Heart right ventricle (tissue), 16 donors: ENCODE measurements at regions not wholly inside any gene's neighbourhood (a gene's known extent, or its start where the extent isn't known, plus 50 kb on each side); places are given as distances from the start of the nearest gene placed in this dataset.

Experiments
- ATAC-seq, 8 donors: fragments of 200-7000 bp; cut with Tn5 transposase; one replicate each; pipeline ENCODE4 v1.9.1; 2020; ENCODE audit warnings: mild to moderate bottlenecking in 8 of 8, moderate library complexity in 8 of 8, moderate number of reproducible peaks in 1 of 8
- DNase-seq, 2 donors: peaks; one replicate each; pipeline ENCODE4 v3.0.0-alpha.2; 2020
- H3K27ac ChIP-seq, 10 donors: fragments of 200-600 bp; sonication (generic) in 2 of 10; one replicate each; pipeline versions ENCODE4 v1.5.0 to v1.8.0; 2020 to 2022; ENCODE audit warnings: mild to moderate bottlenecking in 3 of 10
- H3K27me3 ChIP-seq, 7 donors: fragments of 200-600 bp; one replicate each; pipeline ENCODE4 v1.8.0; 2021 to 2022; ENCODE audit warnings: mild to moderate bottlenecking in 2 of 7
- H3K36me3 ChIP-seq, 9 donors: fragments of 200-600 bp; sonication (generic) in 1 of 9; one replicate each; pipeline versions ENCODE4 v1.5.0 to v1.8.0; 2020 to 2022; ENCODE audit warnings: mild to moderate bottlenecking in 2 of 9
- H3K4me1 ChIP-seq, 9 donors: fragments of 200-600 bp; sonication (generic) in 1 of 9; one replicate each; pipeline versions ENCODE4 v1.5.0 to v1.8.0; 2020 to 2022; ENCODE audit warnings: mild to moderate bottlenecking in 4 of 9
- H3K4me3 ChIP-seq, 10 donors: fragments of 200-600 bp; sonication (generic) in 2 of 10; one replicate each; pipeline versions ENCODE4 v1.5.0 to v1.8.0; 2020 to 2022; ENCODE audit warnings: mild to moderate bottlenecking in 7 of 10, moderate library complexity in 2 of 10
- H3K9me3 ChIP-seq, 11 donors: fragments of 200-600 bp in 10 of 11; sonication (generic) in 2 of 11; one replicate each; pipeline versions ENCODE4 v1.5.0 to v1.8.0; 2013 to 2022; ENCODE audit warnings: mild to moderate bottlenecking in 2 of 11, control low read depth in 1 of 11, moderate library complexity in 1 of 11
- CTCF ChIP-seq, 9 donors: fragments of 200-600 bp; sonication (generic) in 2 of 9; IDR thresholded peaks; one replicate each; pipeline versions ENCODE4 v1.5.0 to v1.8.0; 2021 to 2022; ENCODE audit warnings: antibody characterized with exemption in 9 of 9, mild to moderate bottlenecking in 5 of 9, moderate library complexity in 1 of 9
- WGBS, 2 donors: extraction: QIAGEN DNeasy Blood & Tissue Kit; methylation state at CpG; one replicate each; pipeline ENCODE4 v1.1.7; 2013; ENCODE audit warnings: inconsistent platforms in 1 of 2; 5-methylcytosine and 5-hydroxymethylcytosine counted together
- intact Hi-C, 10 donors: fragments of 100-400 bp; cut with DNase I; formaldehyde crosslinking; loops; one replicate each; pipeline versions ENCODE4 v1.11.1 to v1.14.2; 2022
- donor health status: Arrhythmogenic right ventricular cardiomyopathy.
- donor health status: ischemic (EF 13 %, LVEDD 7.1; RV severe dilation, severe dysfunction).
- donor health status: healthy with polysubstance abuse.
- donor health status: DM: no; HTN: yes; CAD: no.
- donor health status: DM: no; HTN: no; CAD: no.
- donor health status: ischemic (EF 25% LVEDD 6.9; RV normal size, moderate dysfunction).
- donor health status: ischemic (EF 25% LVEDD 5.7; RV mildly dilated, moderate dysfunction).
- donor health status: healthy.
- donor health status: DM: yes; HTN: yes; CAD: no.
- donor health status: Ischemic cardiomyopathy.
- donor health status: ischemic (EF 35%, LVEDD 5.7; RV mildly dilated, moderate dysfunction).
- donor health status: nonischemic (EF 11% LVEDD 7.7; RV severe dilation, severe dysfunction).
- donor health status: DM: yes; HTN: yes; CAD: no.
- donor health status: PGD.
- donor health status: ischemic (EF 29% LVEDD 5.4; RV normal size, mild dysfunction).
- donor health status: nonischemic (EF 23%, LVEDD 6.1; RV moderate dilation, normal function).

- H3K9me3 ChIP-seq, result peaks cover 0 to 26% (median 0%) of the 10 kb centered on the region in 11 donors
- WGBS, 2 donors, result 86 to 89% methylated on average over 3 of the region's 3 CpGs
- intact Hi-C loops, result no loop called here
- no peaks in the 10 kb centered on the region for H3K36me3 ChIP-seq
- no peak overlapping the region for H3K27ac ChIP-seq
- H3K4me3 ChIP-seq, result no peak overlapping the region
- ATAC-seq (no peak), DNase-seq (no peak)
- no peaks in the 10 kb centered on the region for H3K4me1 ChIP-seq
- TF ChIP-seq CTCF (IDR thresholded peaks at IDR 0.05), result no peak
- no peaks in the 10 kb centered on the region for H3K27me3 ChIP-seq
These were observed 95.9 kb upstream of the AUTS2 start for GRCh38 chr7:69502358-69502757.

GRCh38 chr7:69504733-69505420 lies 93.4 kb upstream of the AUTS2 start:
- H3K4me1 ChIP-seq, result no peaks in the 10 kb centered on the region
- H3K27me3 ChIP-seq, result no peaks in the 10 kb centered on the region
- no peak for TF ChIP-seq CTCF (IDR thresholded peaks at IDR 0.05)
- no peak for ATAC-seq
- H3K9me3 ChIP-seq, result peaks cover 0 to 15% (median 0%) of the 10 kb centered on the region in 11 donors
- H3K36me3 ChIP-seq, result no peaks in the 10 kb centered on the region
- intact Hi-C loops, result no loop called here
- 75 to 79% methylated on average over 8 of the region's 8 CpGs for WGBS, 2 donors
- DNase-seq, result no peak
- no peak overlapping the region for H3K27ac ChIP-seq
- H3K4me3 ChIP-seq, result no peak overlapping the region

- peaks cover 0 to 4% (median 0%) of the 10 kb centered on the region in 11 donors for H3K9me3 ChIP-seq
- DNase-seq, result no peak
- H3K4me3 ChIP-seq, result no peak overlapping the region
- intact Hi-C loops, result no loop called here
- 90 to 100% methylated on average over 2 of the region's 2 CpGs for WGBS, 2 donors
- no peaks in the 10 kb centered on the region for H3K4me1 ChIP-seq
- H3K27me3 ChIP-seq, result no peaks in the 10 kb centered on the region
- TF ChIP-seq CTCF (IDR thresholded peaks at IDR 0.05), result no peak
- H3K27ac ChIP-seq, result no peak overlapping the region
- H3K36me3 ChIP-seq, result no peaks in the 10 kb centered on the region
- ATAC-seq, result no peak
These were observed 89.5 kb upstream of the AUTS2 start for GRCh38 chr7:69508736-69509135.

- DNase-seq (no peak), ATAC-seq (no peak)
- no peak for TF ChIP-seq CTCF (IDR thresholded peaks at IDR 0.05)
- H3K9me3 ChIP-seq, result peaks cover 0 to 4% (median 0%) of the 10 kb centered on the region in 11 donors
- no peak overlapping the region for H3K27ac ChIP-seq
- WGBS, 2 donors, result 90 to 96% methylated on average over 4 of the region's 4 CpGs
- no peak overlapping the region for H3K4me3 ChIP-seq
- H3K36me3 ChIP-seq, result no peaks in the 10 kb centered on the region
- H3K4me1 ChIP-seq, result no peaks in the 10 kb centered on the region
- H3K27me3 ChIP-seq, result no peaks in the 10 kb centered on the region
- intact Hi-C loops, result no loop called here
These were observed 88.2 kb upstream of the AUTS2 start for GRCh38 chr7:69510114-69510513.
